D721Med (cell line): ENCODE measurements at regions not wholly inside any gene's neighbourhood (a gene's known extent, or its start where the extent isn't known, plus 50 kb on each side); places are given as distances from the start of the nearest gene placed in this dataset.

Experiments used
- DNase-seq: peaks from one replicate; pipeline ENCODE4 v3.0.0; 2011; ENCODE audit warnings: low spot score; ENCODE audit not compliant: insufficient read length
- FAIRE-seq: peaks from 2 replicates; lab custom pipeline; 2011; peaks lifted over from hg19 to GRCh38; lab: Jason Lieb, UNC
- TF ChIP-seq, protein P1 (sequence below): IDR thresholded peaks from 2 replicates; pipeline ENCODE4 v1.5.1; 2012; ENCODE audit warnings: mild to moderate bottlenecking, control low read depth; ENCODE audit not compliant: insufficient read depth; ENCODE audit errors: missing control alignments

- TF ChIP-seq, protein P1, sequence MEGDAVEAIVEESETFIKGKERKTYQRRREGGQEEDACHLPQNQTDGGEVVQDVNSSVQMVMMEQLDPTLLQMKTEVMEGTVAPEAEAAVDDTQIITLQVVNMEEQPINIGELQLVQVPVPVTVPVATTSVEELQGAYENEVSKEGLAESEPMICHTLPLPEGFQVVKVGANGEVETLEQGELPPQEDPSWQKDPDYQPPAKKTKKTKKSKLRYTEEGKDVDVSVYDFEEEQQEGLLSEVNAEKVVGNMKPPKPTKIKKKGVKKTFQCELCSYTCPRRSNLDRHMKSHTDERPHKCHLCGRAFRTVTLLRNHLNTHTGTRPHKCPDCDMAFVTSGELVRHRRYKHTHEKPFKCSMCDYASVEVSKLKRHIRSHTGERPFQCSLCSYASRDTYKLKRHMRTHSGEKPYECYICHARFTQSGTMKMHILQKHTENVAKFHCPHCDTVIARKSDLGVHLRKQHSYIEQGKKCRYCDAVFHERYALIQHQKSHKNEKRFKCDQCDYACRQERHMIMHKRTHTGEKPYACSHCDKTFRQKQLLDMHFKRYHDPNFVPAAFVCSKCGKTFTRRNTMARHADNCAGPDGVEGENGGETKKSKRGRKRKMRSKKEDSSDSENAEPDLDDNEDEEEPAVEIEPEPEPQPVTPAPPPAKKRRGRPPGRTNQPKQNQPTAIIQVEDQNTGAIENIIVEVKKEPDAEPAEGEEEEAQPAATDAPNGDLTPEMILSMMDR = no peak
- FAIRE-seq = no peak
- no peak for DNase-seq
These were observed 164.0 kb downstream of the TSHZ3 start for GRCh38 chr19:31185261-31185660.

- FAIRE-seq (no peak), DNase-seq (no peak)
- TF ChIP-seq, protein P1 = no peak
These were observed 167.7 kb downstream of the TSHZ3 start for GRCh38 chr19:31181535-31181934.

DNA sequence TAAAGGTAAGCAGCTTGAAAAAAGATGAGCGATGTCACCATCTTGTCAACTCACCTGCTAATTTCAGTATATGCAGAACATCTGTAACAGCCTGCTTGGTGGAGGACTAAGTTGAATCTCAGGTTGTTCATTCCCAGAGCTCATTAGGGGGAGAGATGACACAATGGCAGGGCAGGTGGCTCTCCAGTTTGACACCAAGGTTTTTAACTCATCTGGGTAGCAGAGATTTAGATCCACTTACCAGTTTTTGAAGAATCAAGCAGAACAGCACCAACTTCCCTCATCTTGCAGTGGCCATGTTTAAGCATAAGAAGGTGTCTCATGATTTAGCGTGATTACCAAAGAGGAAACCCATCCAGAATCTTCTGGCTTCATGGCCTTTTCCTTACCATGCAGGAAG lies 168.3 kb downstream of the TSHZ3 start:
- TF ChIP-seq, protein P1 = no peak

GRCh38 chr19:31179471-31179852 lies 169.8 kb downstream of the TSHZ3 start:
- DNase-seq (no peak), FAIRE-seq (no peak)
- TF ChIP-seq, protein P1 = no peak

More for the DNA sequence above, 168.3 kb downstream of the TSHZ3 start:
- FAIRE-seq (no peak), DNase-seq (no peak)

- TF ChIP-seq, protein P1 = no peak
- DNase-seq = no peak
- no peak for FAIRE-seq
These were observed 170.3 kb downstream of the TSHZ3 start for GRCh38 chr19:31178833-31179470.

DNA sequence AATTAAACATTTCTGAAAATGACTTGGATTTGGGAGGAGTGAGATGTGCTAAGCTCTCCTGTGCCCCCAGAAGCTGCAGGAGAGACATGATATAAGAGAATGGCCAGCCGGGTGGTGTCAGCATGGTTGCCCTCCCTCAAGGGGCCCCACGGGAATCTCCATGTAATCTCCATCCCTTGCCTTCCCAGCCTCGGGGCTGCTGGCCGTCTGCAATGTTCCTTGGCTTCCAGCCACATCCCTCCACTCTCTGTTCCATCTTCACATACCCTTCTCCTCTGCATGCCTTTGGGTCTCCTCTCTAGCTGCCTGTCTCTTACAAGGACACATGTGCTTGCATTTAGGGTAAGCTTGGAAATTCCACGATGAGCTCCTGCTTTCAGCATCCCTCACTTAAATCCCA lies 172.0 kb downstream of the TSHZ3 start:
- DNase-seq = no peak
- TF ChIP-seq, protein P1 = no peak
- FAIRE-seq = no peak

DNA sequence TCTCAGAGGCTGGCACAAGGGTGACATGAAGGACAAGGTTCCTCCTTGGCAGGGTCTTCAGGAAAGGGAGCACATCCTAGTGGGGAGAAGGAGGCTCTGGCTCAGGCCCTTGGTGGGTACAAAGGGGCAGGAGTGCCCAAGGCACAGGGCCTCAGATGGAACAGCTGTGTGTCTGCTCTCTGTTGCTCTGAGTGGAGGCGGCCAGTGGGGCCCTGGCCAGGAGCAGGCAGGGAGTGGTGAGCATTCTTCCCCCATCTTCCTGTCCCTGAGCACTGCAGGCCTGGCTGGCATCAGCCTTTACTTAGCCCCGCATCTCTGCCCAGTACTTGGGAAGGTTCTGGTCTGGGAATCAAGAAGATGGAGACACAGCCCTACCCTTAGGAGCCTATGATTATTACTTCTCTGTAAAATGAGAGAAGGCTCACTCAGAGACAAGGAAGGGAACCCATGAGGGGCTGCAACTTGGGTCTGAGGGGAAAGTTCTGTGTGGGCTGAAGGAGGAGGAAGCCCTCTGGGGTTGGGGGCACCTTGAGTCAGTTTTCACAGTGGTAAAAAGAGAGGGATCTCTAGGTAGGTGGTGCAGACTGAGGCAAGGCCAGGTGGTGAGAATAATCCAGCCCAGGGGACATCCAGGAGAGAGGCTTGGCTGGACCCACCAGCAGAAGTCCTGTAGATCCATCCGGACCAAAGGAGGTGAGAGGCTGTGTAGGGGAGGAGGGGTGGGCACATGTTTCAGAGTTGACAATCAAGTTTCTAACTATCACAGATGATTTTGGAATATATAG lies 173.5 kb downstream of the TSHZ3 start:
- no peak for DNase-seq
- TF ChIP-seq, protein P1 = no peak
- FAIRE-seq = no peak
